ENCODE measurements at regions not wholly inside any gene's neighbourhood (a gene's known extent, or its start where the extent isn't known, plus 50 kb on each side); places are given as distances from the start of the nearest gene placed in this dataset.

GRCh38 chrX:39840133-39840532, 257.6 kb downstream of the BCOR start:
- no peak overlapping the region for H3K9ac ChIP-seq (ENCODE audit: low read length in 2 of 2)
- H3K4me3 ChIP-seq (ENCODE audit: low read length in 2 of 2): no peak overlapping the region
- no peaks in the 10 kb centered on the region for H3K9me3 ChIP-seq (ENCODE audit: control insufficient read depth in 2 of 2, low read length in 2 of 2)
- no peak overlapping the region for H3K27ac ChIP-seq (ENCODE audit: low read length)
- H3K4me1 ChIP-seq (ENCODE audit: control insufficient read depth, insufficient read depth, low read length): peaks cover 4% of the 10 kb centered on the region
- peaks cover 0 to 20% of the 10 kb centered on the region in 2 donors for H3K27me3 ChIP-seq (ENCODE audit: control insufficient read depth in 1 of 2, insufficient read depth in 2 of 2, low read length in 2 of 2)
- H3K36me3 ChIP-seq (ENCODE audit: control insufficient read depth in 2 of 2, insufficient read depth in 2 of 2, low read length in 2 of 2): no peaks in the 10 kb centered on the region

- Histone ChIP-seq H3K27ac (ENCODE audit: low read length) (no peak overlapping the region), H3K27me3 (ENCODE audit: control insufficient read depth in 1 of 2, insufficient read depth in 2 of 2, low read length in 2 of 2) (peaks cover 0 to 20% of the 10 kb centered on the region in 2 donors), H3K4me3 (ENCODE audit: low read length in 2 of 2) (no peak overlapping the region), H3K36me3 (ENCODE audit: control insufficient read depth in 2 of 2, insufficient read depth in 2 of 2, low read length in 2 of 2) (no peaks in the 10 kb centered on the region), H3K9ac (ENCODE audit: low read length in 2 of 2) (no peak overlapping the region), H3K4me1 (ENCODE audit: control insufficient read depth, insufficient read depth, low read length) (peaks cover 4% of the 10 kb centered on the region), H3K9me3 (ENCODE audit: control insufficient read depth in 2 of 2, low read length in 2 of 2) (no peaks in the 10 kb centered on the region)
Measured at GRCh38 chrX:39840581-39841093, 257.1 kb downstream of the BCOR start.

GRCh38 chrX:39841604-39842003, 256.2 kb downstream of the BCOR start:
- H3K9ac ChIP-seq (ENCODE audit: low read length in 2 of 2): no peak overlapping the region
- H3K9me3 ChIP-seq (ENCODE audit: control insufficient read depth in 2 of 2, low read length in 2 of 2): no peaks in the 10 kb centered on the region
- peaks cover 4% of the 10 kb centered on the region for H3K4me1 ChIP-seq (ENCODE audit: control insufficient read depth, insufficient read depth, low read length)
- no peak overlapping the region for H3K27ac ChIP-seq (ENCODE audit: low read length)
- H3K36me3 ChIP-seq (ENCODE audit: control insufficient read depth in 2 of 2, insufficient read depth in 2 of 2, low read length in 2 of 2): no peaks in the 10 kb centered on the region
- no peak overlapping the region for H3K4me3 ChIP-seq (ENCODE audit: low read length in 2 of 2)
- peaks cover 0 to 25% of the 10 kb centered on the region in 2 donors for H3K27me3 ChIP-seq (ENCODE audit: control insufficient read depth in 1 of 2, insufficient read depth in 2 of 2, low read length in 2 of 2)

- no peak overlapping the region for H3K4me3 ChIP-seq (ENCODE audit: low read length in 2 of 2)
- peaks cover 4% of the 10 kb centered on the region for H3K4me1 ChIP-seq (ENCODE audit: control insufficient read depth, insufficient read depth, low read length)
- no peak overlapping the region for H3K9ac ChIP-seq (ENCODE audit: low read length in 2 of 2)
- H3K27me3 ChIP-seq (ENCODE audit: control insufficient read depth in 1 of 2, insufficient read depth in 2 of 2, low read length in 2 of 2): peaks cover 0 to 19% of the 10 kb centered on the region in 2 donors
- no peaks in the 10 kb centered on the region for H3K9me3 ChIP-seq (ENCODE audit: control insufficient read depth in 2 of 2, low read length in 2 of 2)
- no peaks in the 10 kb centered on the region for H3K36me3 ChIP-seq (ENCODE audit: control insufficient read depth in 2 of 2, insufficient read depth in 2 of 2, low read length in 2 of 2)
- H3K27ac ChIP-seq (ENCODE audit: low read length): no peak overlapping the region
Measured at GRCh38 chrX:39842281-39842973, 255.3 kb downstream of the BCOR start.

GRCh38 chrX:39843318-39843717, 254.4 kb downstream of the BCOR start:
- H3K4me3 ChIP-seq (ENCODE audit: low read length in 2 of 2): no peak overlapping the region
- H3K9me3 ChIP-seq (ENCODE audit: control insufficient read depth in 2 of 2, low read length in 2 of 2): no peaks in the 10 kb centered on the region
- H3K27ac ChIP-seq (ENCODE audit: low read length): no peak overlapping the region
- H3K9ac ChIP-seq (ENCODE audit: low read length in 2 of 2): no peak overlapping the region
- H3K4me1 ChIP-seq (ENCODE audit: control insufficient read depth, insufficient read depth, low read length): peaks cover 4% of the 10 kb centered on the region
- no peaks in the 10 kb centered on the region for H3K36me3 ChIP-seq (ENCODE audit: control insufficient read depth in 2 of 2, insufficient read depth in 2 of 2, low read length in 2 of 2)
- peaks cover 0 to 13% of the 10 kb centered on the region in 2 donors for H3K27me3 ChIP-seq (ENCODE audit: control insufficient read depth in 1 of 2, insufficient read depth in 2 of 2, low read length in 2 of 2)

GRCh38 chrX:39845233-39845632, 252.5 kb downstream of the BCOR start:
- H3K9me3 ChIP-seq (ENCODE audit: control insufficient read depth in 2 of 2, low read length in 2 of 2): no peaks in the 10 kb centered on the region
- H3K4me1 ChIP-seq (ENCODE audit: control insufficient read depth, insufficient read depth, low read length): peaks cover 6% of the 10 kb centered on the region
- H3K4me3 ChIP-seq (ENCODE audit: low read length in 2 of 2): no peak overlapping the region
- no peaks in the 10 kb centered on the region for H3K36me3 ChIP-seq (ENCODE audit: control insufficient read depth in 2 of 2, insufficient read depth in 2 of 2, low read length in 2 of 2)
- no peak overlapping the region for H3K9ac ChIP-seq (ENCODE audit: low read length in 2 of 2)
- peaks cover 0 to 16% of the 10 kb centered on the region in 2 donors for H3K27me3 ChIP-seq (ENCODE audit: control insufficient read depth in 1 of 2, insufficient read depth in 2 of 2, low read length in 2 of 2)
- H3K27ac ChIP-seq (ENCODE audit: low read length): no peak overlapping the region

GRCh38 chrX:39846460-39846859, 251.3 kb downstream of the BCOR start:
- Histone ChIP-seq H3K4me1 (ENCODE audit: control insufficient read depth, insufficient read depth, low read length) (peaks cover 2% of the 10 kb centered on the region), H3K27me3 (ENCODE audit: control insufficient read depth in 1 of 2, insufficient read depth in 2 of 2, low read length in 2 of 2) (peaks cover 0 to 10% of the 10 kb centered on the region in 2 donors), H3K9me3 (ENCODE audit: control insufficient read depth in 2 of 2, low read length in 2 of 2) (no peaks in the 10 kb centered on the region), H3K4me3 (ENCODE audit: low read length in 2 of 2) (no peak overlapping the region), H3K9ac (ENCODE audit: low read length in 2 of 2) (no peak overlapping the region), H3K36me3 (ENCODE audit: control insufficient read depth in 2 of 2, insufficient read depth in 2 of 2, low read length in 2 of 2) (no peaks in the 10 kb centered on the region), H3K27ac (ENCODE audit: low read length) (no peak overlapping the region)

- peaks cover 0 to 10% of the 10 kb centered on the region in 2 donors for H3K27me3 ChIP-seq (ENCODE audit: control insufficient read depth in 1 of 2, insufficient read depth in 2 of 2, low read length in 2 of 2)
- no peak overlapping the region for H3K4me3 ChIP-seq (ENCODE audit: low read length in 2 of 2)
- H3K36me3 ChIP-seq (ENCODE audit: control insufficient read depth in 2 of 2, insufficient read depth in 2 of 2, low read length in 2 of 2): no peaks in the 10 kb centered on the region
- H3K9me3 ChIP-seq (ENCODE audit: control insufficient read depth in 2 of 2, low read length in 2 of 2): no peaks in the 10 kb centered on the region
- H3K9ac ChIP-seq (ENCODE audit: low read length in 2 of 2): no peak overlapping the region
- H3K27ac ChIP-seq (ENCODE audit: low read length): no peak overlapping the region
- peaks cover 2% of the 10 kb centered on the region for H3K4me1 ChIP-seq (ENCODE audit: control insufficient read depth, insufficient read depth, low read length)
Measured at GRCh38 chrX:39848243-39848642, 249.5 kb downstream of the BCOR start.

- peaks cover 6% of the 10 kb centered on the region for H3K4me1 ChIP-seq (ENCODE audit: control insufficient read depth, insufficient read depth, low read length)
- no peaks in the 10 kb centered on the region for H3K9me3 ChIP-seq (ENCODE audit: control insufficient read depth in 2 of 2, low read length in 2 of 2)
- no peaks in the 10 kb centered on the region for H3K36me3 ChIP-seq (ENCODE audit: control insufficient read depth in 2 of 2, insufficient read depth in 2 of 2, low read length in 2 of 2)
- no peak overlapping the region for H3K9ac ChIP-seq (ENCODE audit: low read length in 2 of 2)
- H3K27me3 ChIP-seq (ENCODE audit: control insufficient read depth in 1 of 2, insufficient read depth in 2 of 2, low read length in 2 of 2): peaks cover 0 to 10% of the 10 kb centered on the region in 2 donors
- no peak overlapping the region for H3K27ac ChIP-seq (ENCODE audit: low read length)
- H3K4me3 ChIP-seq (ENCODE audit: low read length in 2 of 2): no peak overlapping the region
Measured at GRCh38 chrX:39848900-39849299, 248.9 kb downstream of the BCOR start.

GRCh38 chrX:39850209-39850608, 247.5 kb downstream of the BCOR start:
- peaks cover 6% of the 10 kb centered on the region for H3K4me1 ChIP-seq (ENCODE audit: control insufficient read depth, insufficient read depth, low read length)
- peaks cover 0 to 14% of the 10 kb centered on the region in 2 donors for H3K27me3 ChIP-seq (ENCODE audit: control insufficient read depth in 1 of 2, insufficient read depth in 2 of 2, low read length in 2 of 2)
- no peaks in the 10 kb centered on the region for H3K36me3 ChIP-seq (ENCODE audit: control insufficient read depth in 2 of 2, insufficient read depth in 2 of 2, low read length in 2 of 2)
- H3K4me3 ChIP-seq (ENCODE audit: low read length in 2 of 2): no peak overlapping the region
- no peaks in the 10 kb centered on the region for H3K9me3 ChIP-seq (ENCODE audit: control insufficient read depth in 2 of 2, low read length in 2 of 2)
- no peak overlapping the region for H3K9ac ChIP-seq (ENCODE audit: low read length in 2 of 2)
- no peak overlapping the region for H3K27ac ChIP-seq (ENCODE audit: low read length)

GRCh38 chrX:39850630-39851152, 247.1 kb downstream of the BCOR start:
- Histone ChIP-seq H3K4me3 (ENCODE audit: low read length in 2 of 2) (no peak overlapping the region), H3K27ac (ENCODE audit: low read length) (no peak overlapping the region)

More at GRCh38 chrX:39850630-39851152, 247.1 kb downstream of the BCOR start:
- H3K36me3 ChIP-seq (ENCODE audit: control insufficient read depth in 2 of 2, insufficient read depth in 2 of 2, low read length in 2 of 2): no peaks in the 10 kb centered on the region
- H3K27me3 ChIP-seq (ENCODE audit: control insufficient read depth in 1 of 2, insufficient read depth in 2 of 2, low read length in 2 of 2): peaks cover 0 to 15% of the 10 kb centered on the region in 2 donors
- H3K4me1 ChIP-seq (ENCODE audit: control insufficient read depth, insufficient read depth, low read length): peaks cover 6% of the 10 kb centered on the region
- no peaks in the 10 kb centered on the region for H3K9me3 ChIP-seq (ENCODE audit: control insufficient read depth in 2 of 2, low read length in 2 of 2)
- no peak overlapping the region for H3K9ac ChIP-seq (ENCODE audit: low read length in 2 of 2)
